ENCODE measurements at regions not wholly inside any gene's neighbourhood (a gene's known extent, or its start where the extent isn't known, plus 50 kb on each side); places are given as distances from the start of the nearest gene placed in this dataset.

DNA sequence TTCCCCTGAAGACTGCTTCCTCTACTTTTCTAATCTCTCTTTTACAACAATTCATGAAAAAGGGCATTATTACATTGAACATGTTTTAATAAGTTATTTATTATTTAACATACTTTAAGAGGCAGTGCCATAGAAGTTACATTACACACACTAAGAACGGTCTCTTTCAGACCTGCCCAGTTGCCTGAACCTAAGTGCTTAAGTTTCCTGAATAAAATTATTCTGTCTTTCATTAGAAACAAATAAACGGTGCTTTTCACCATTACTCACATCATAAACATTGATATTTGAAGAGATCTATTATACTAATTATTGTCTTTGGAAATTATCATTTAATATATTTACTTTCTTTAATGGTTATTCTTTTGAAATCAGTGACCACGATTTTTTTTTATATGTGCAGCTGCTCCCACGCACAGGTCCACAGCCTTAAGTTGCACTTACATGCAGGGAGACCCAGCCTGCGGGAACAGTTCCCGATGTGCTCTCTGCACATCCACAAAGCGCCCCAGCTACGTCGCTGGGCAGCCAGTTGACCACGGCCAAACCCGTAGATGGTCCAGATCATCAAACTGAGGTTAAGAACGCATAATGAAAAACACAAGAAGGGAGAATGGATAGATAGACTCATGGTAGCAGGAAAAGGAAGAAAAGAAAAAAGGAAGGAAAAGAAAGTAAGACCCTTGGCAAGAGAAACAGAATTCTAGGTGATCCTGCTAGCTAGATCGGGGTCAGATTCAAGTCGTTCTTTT is 437.0 kb upstream of the MGMT start:
- H3K4me1 ChIP-seq (ENCODE audit: insufficient read depth) = no peaks in the 10 kb centered on the region
- WGBS = 86% methylated on average over 14 of the region's 14 CpGs
- no peaks in the 10 kb centered on the region for H3K36me3 ChIP-seq (ENCODE audit: insufficient read depth)
- no peak overlapping the region for H3K27ac ChIP-seq (ENCODE audit: low read depth)
- DNase-seq (ENCODE audit: extremely low spot score) = no peak
- no peak overlapping the region for H3K4me3 ChIP-seq (ENCODE audit: low read depth, low read length)

DNA sequence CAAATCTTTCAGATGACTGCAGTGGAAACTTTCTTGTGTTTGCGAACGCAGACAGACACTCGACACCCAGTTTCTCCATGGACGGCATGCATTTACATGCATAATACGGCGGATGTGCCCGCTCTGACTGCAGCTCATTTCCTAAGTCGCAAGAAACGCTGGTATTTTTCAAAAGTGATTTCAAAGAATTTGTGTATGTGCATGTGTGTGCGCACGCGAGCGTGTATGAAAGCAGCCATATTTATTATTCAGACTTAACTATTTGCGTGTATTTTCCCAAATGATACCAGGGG is 436.5 kb upstream of the MGMT start:
- 90% methylated on average over 14 of the region's 14 CpGs for WGBS
- no peak overlapping the region for H3K27ac ChIP-seq (ENCODE audit: low read depth)
- H3K4me3 ChIP-seq (ENCODE audit: low read depth, low read length) = no peak overlapping the region

DNA sequence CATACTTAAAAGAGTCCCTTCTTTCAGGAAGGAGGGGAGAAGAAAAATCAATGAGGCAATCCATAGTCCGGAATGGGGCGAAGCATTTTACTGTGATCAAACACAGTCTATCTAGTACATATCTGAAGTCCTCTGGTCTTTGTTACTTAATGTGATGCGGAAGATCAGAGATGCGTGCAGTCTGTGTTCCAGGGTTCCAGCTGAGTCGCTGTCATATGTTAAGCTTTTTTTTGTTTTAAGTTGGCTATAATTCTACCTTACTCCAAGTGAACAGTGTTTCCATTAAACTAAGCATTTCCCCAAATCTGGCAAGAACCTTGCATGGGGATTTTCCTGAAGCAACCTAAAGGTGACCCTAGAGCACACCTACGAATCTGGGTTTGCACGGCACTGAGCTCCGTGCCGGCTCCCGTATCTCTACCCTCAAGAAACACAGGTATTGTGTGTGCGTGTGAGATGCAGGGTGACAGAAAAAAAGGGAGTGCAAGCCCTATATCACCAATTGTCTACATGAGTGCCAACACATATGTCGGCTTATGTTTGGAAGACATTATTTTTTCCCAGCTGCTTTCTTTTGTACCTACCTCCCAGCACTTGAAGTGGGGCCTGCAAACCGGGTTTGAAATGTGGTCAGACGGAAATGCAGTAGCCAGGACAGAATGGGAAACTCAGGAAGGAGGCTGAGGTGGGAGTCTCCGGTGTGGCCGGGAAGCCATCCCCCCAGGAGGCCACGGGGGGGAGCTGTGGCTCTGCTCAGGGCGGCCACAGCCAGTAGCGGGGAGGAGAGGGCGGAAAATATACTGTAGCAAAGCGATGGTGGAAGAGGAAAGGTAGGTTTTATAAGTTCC is 435.8 kb upstream of the MGMT start:
- Histone ChIP-seq H3K4me1 (ENCODE audit: insufficient read depth) (no peaks in the 10 kb centered on the region), H3K27ac (ENCODE audit: low read depth) (no peak overlapping the region), H3K4me3 (ENCODE audit: low read depth, low read length) (no peak overlapping the region), H3K36me3 (ENCODE audit: insufficient read depth) (no peaks in the 10 kb centered on the region)
- WGBS = 46% methylated on average over 21 of the region's 21 CpGs
- no peak for DNase-seq (ENCODE audit: extremely low spot score)

More for the DNA sequence above, 436.5 kb upstream of the MGMT start:
- H3K4me1 ChIP-seq (ENCODE audit: insufficient read depth) = no peaks in the 10 kb centered on the region
- no peak for DNase-seq (ENCODE audit: extremely low spot score)
- H3K36me3 ChIP-seq (ENCODE audit: insufficient read depth) = no peaks in the 10 kb centered on the region

DNA sequence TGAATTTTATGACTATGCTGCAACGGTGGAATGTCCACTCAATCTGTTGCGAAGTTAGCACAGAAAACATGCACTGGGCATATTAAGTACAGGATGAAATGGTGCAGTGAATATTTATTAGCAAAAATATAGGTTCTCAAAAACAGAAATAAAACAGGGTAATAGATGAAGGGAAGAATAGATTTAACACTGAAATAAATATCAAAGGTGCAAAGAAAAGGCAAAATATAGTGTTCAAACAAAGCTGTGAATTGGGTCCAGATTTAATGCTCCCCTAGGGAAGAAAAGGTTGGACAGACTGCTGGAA is 435.2 kb upstream of the MGMT start:
- Histone ChIP-seq H3K4me1 (ENCODE audit: insufficient read depth) (no peaks in the 10 kb centered on the region), H3K4me3 (ENCODE audit: low read depth, low read length) (no peak overlapping the region), H3K36me3 (ENCODE audit: insufficient read depth) (no peaks in the 10 kb centered on the region), H3K27ac (ENCODE audit: low read depth) (no peak overlapping the region)
- DNase-seq (ENCODE audit: extremely low spot score) = no peak
- WGBS = 4% methylated on average over 2 of the region's 2 CpGs

DNA sequence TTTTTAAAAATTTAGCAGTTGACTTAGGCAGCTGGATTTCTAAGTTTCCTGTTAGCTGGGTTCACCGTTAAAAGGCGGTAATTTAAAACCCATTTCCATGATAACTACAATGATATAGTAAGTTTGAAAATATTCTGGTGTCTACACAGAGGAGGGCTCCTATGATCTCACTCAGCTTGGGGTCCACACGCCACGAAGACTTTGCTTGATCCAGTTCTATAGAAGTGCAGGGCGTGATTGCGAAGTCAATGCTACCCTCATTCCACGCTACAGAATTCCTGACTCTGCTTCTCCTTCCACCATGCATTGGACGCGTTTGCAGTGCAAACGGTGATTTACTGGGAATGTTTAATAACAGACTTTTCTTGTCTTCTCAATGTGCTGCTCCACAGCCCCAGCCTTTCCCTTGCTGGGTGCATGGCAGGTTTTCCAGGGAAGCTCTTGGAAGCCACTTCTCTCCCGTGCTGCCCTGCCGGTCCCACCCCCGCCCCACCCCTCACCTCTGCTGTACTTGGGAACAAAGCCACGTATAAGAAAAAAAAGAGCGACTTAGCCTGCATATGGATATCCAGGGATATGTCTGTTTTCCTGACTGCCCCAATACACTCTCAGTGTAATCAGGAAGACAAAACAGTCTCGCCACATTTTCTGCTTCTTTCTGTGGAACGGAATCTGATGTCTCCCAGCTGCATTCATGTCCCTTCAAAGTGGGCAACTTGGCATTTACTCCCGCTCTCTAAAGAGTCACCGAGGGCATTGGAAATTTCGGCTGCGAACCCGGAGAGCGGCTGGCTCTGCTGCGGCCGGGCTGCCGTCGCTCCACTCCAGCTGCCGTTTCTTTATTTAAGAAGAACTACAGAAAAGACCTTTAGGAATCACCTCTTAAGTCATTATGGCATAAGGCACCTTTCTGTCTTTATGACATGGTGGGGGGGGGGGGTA is 434.4 kb upstream of the MGMT start:
- 64% methylated on average over 28 of the region's 28 CpGs for WGBS
- H3K27ac ChIP-seq (ENCODE audit: low read depth) = no peak overlapping the region
- no peaks in the 10 kb centered on the region for H3K4me1 ChIP-seq (ENCODE audit: insufficient read depth)
- no peaks in the 10 kb centered on the region for H3K36me3 ChIP-seq (ENCODE audit: insufficient read depth)
- H3K4me3 ChIP-seq (ENCODE audit: low read depth, low read length) = no peak overlapping the region
- DNase-seq (ENCODE audit: extremely low spot score) = no peak

DNA sequence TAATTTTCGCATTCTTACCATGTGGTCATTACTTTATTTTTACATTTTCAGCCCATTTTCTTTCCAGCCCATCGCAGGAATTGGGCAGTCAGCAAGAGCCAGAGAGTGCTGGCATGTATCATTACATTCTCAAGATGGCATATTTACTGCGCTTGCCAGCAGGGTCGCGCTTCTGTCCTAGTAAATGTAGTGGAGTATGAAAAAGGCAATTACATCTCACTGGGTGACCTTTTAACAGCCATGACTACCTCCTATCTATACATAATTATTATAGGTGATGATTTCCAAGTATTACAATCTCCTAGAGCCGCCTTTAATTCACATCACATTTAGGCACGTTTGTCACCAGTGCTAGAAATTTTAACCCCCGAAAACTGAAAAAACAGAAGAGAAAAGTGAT is 433.7 kb upstream of the MGMT start:
- DNase-seq (ENCODE audit: extremely low spot score) = no peak
- WGBS = 74% methylated on average over 8 of the region's 8 CpGs
- no peak overlapping the region for H3K27ac ChIP-seq (ENCODE audit: low read depth)

DNA sequence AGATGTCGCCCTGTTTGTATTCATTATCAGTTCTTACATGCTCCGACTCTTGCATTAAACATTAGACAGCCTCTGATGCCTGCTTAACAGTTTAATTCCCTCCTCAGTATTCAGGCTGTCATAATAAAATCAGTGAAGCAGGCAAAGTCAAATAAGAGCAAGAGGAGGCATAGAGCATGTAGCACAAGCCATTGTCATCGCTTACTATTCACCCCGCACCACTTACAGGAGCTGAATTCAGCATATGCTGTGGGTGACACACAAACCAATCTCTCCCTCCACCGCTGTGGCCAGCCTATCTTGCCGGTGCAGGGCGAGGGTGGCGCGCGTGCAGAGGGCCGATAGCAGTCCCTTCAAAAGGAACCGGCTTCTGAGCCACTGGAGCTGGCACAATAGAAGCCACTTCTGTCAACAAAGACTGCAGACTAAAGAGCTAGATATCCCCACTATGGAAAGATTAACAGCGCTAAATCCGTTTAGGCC is 433.2 kb upstream of the MGMT start:
- H3K27ac ChIP-seq (ENCODE audit: low read depth) = no peak overlapping the region
- H3K4me1 ChIP-seq (ENCODE audit: insufficient read depth) = no peaks in the 10 kb centered on the region
- H3K4me3 ChIP-seq (ENCODE audit: low read depth, low read length) = no peak overlapping the region
- no peak for DNase-seq (ENCODE audit: extremely low spot score)
- 67% methylated on average over 14 of the region's 14 CpGs for WGBS
- H3K36me3 ChIP-seq (ENCODE audit: insufficient read depth) = no peaks in the 10 kb centered on the region

More for the DNA sequence above, 433.7 kb upstream of the MGMT start:
- Histone ChIP-seq H3K36me3 (ENCODE audit: insufficient read depth) (no peaks in the 10 kb centered on the region), H3K4me1 (ENCODE audit: insufficient read depth) (no peaks in the 10 kb centered on the region), H3K4me3 (ENCODE audit: low read depth, low read length) (no peak overlapping the region)

DNA sequence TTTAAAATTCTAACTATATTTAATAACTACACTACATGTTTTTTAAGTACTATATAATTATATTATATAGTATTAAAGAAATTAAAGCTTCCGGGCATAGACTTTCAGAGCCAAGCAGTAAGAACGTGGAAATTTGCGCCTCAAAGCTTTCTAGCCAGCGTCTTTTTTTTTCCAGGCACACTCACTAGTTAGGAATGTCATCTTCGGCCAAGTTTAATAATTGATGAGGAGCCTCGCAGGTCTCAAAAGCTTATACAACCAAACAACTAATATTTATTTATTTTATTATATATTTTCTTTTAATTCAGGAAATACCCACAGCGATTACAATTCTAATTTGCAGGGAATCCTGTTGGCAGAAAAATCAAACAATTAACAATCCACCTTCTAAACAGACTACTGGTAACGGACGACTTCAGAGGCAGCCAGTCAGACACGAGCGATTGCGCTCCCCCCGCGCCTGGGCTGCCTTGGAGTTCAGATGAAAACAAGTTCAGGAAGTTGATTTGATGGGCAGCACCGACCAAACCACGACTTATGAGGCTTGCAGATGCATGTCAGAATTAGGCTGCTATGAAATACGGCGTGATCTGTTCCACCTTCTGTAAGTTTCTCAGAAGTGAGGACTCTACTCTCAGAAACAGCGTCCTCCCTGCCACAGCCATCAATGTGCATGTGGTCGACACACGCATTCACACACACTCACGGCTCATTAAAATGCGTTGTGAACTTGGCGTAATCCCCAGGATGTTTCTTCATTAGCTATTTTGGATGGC is 431.8 kb upstream of the MGMT start:
- no peaks in the 10 kb centered on the region for H3K36me3 ChIP-seq (ENCODE audit: insufficient read depth)
- H3K4me1 ChIP-seq (ENCODE audit: insufficient read depth) = no peaks in the 10 kb centered on the region
- no peak overlapping the region for H3K27ac ChIP-seq (ENCODE audit: low read depth)
- no peak overlapping the region for H3K4me3 ChIP-seq (ENCODE audit: low read depth, low read length)
- DNase-seq (ENCODE audit: extremely low spot score) = no peak
- WGBS = 72% methylated on average over 24 of the region's 24 CpGs

DNA sequence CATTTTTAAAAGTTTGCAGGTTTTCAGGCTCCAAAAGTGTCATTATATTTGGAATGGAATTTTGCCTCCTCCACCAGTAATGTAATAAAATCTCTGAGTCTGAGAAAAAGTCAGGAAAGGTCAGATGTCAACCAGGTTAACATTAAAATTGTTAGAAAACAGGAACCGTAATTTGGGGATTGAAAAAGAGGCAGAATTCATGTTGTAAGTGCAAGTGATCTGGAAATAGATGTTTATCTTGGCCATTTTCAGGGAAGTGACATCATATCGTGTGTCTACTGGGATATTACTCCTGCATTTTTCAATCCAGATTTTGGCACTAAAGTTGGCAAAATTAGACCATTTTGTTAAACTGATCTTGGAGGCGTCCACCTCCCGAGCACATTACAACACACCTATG is 428.5 kb upstream of the MGMT start:
- Histone ChIP-seq H3K27ac (ENCODE audit: low read depth) (no peak overlapping the region), H3K4me1 (ENCODE audit: insufficient read depth) (no peaks in the 10 kb centered on the region), H3K4me3 (ENCODE audit: low read depth, low read length) (no peak overlapping the region), H3K36me3 (ENCODE audit: insufficient read depth) (no peaks in the 10 kb centered on the region)
- WGBS = 62% methylated on average over 4 of the region's 4 CpGs
- no peak for DNase-seq (ENCODE audit: extremely low spot score)

DNA sequence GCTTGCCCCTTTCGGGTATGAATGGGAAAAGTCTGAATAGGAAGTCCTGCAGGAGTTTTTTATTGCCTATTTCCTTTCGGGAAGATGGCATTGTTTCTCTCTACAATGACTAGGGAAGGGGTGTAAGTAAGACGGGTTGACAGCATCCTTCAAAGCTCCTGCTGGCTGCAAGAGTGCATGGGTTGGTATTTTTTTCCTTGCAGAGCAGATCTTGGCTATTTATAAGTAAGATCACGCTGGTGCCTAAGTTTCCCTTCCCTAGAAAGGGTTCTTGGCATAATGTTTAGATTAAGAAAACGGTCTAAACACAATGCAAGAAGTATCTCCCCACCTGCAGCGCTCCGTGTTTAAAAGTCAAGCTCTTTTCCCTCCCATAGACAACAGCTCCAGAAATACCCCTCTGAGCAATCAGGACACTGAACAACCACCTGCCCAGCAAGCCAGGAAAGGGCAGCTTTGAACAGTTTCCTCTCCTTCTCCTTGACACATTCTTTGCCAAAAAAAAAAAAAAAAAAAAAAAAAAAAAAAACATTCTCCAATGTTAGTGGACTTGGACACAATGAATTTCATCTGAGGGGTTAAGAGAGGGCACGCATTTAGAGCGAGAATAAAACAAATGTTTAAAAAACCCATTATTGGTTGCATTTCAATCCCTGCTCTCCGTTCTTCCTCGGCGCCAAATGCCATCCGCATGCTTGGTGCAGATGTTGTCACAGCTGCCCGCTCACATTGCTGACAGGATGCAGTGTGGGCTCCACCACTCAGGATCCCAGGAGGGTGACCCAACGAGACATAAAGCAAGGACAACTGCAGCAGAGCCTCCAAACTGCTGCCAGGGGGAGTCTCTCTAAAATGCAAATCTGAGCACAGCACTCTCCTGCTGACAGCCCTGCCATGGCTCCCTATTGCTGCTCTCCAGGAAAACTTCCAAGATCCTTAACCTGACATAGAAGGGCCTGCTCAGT is 427.4 kb upstream of the MGMT start:
- 64% methylated on average over 15 of the region's 15 CpGs for WGBS
- H3K36me3 ChIP-seq (ENCODE audit: insufficient read depth) = no peaks in the 10 kb centered on the region

DNA sequence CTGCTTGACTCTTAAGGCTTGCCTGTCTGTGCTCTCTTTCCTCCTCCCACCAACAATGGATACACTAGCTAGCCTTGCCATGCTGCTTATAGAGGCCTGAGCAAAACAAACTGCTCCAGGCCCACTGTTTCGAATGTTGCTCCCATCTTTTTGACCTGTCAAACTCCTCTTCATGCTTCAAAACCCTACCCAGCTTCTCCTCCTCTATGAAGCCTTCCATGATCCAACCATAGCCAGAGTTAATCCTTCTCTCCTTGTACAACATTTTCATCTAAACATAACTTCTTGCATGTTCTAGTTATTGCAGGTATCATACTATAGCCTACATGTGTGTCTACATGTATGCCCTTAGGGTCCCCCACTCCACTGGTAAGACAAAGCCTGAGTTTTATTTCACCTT is 426.7 kb upstream of the MGMT start:
- Histone ChIP-seq H3K36me3 (ENCODE audit: insufficient read depth) (no peaks in the 10 kb centered on the region), H3K27ac (ENCODE audit: low read depth) (no peak overlapping the region), H3K4me1 (ENCODE audit: insufficient read depth) (no peaks in the 10 kb centered on the region), H3K4me3 (ENCODE audit: low read depth, low read length) (no peak overlapping the region)
- no peak for DNase-seq (ENCODE audit: extremely low spot score)
- WGBS = 82% methylated on average over 1 of the region's 1 CpG

More for the DNA sequence above, 427.4 kb upstream of the MGMT start:
- Histone ChIP-seq H3K27ac (ENCODE audit: low read depth) (no peak overlapping the region), H3K4me3 (ENCODE audit: low read depth, low read length) (no peak overlapping the region), H3K4me1 (ENCODE audit: insufficient read depth) (no peaks in the 10 kb centered on the region)
- no peak for DNase-seq (ENCODE audit: extremely low spot score)

DNA sequence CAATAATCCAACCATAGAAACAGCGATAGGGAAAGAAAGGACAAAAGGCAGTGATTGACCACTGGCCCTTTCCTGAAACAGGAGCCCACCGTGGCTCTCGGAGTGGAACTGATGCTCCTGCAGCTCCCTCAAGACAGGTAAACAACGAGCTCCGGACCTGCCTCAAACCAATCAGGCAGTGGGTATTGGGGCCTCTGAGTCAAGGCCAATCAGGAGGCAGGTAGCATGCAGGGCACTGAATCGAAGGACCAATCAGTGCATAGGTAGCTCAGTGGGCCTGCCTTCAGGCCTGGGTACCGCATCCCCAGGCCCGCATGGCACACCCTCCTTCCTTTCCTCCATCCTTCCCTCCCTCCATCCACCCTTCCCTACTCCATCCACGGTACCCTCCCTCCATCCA is 425.1 kb upstream of the MGMT start:
- WGBS = 94% methylated on average over 9 of the region's 9 CpGs
- no peaks in the 10 kb centered on the region for H3K4me1 ChIP-seq (ENCODE audit: insufficient read depth)
- H3K4me3 ChIP-seq (ENCODE audit: low read depth, low read length) = no peak overlapping the region
- no peak for DNase-seq (ENCODE audit: extremely low spot score)
- no peaks in the 10 kb centered on the region for H3K36me3 ChIP-seq (ENCODE audit: insufficient read depth)
- H3K27ac ChIP-seq (ENCODE audit: low read depth) = no peak overlapping the region
